ENCODE measurements at regions not wholly inside any gene's neighbourhood (a gene's known extent, or its start where the extent isn't known, plus 50 kb on each side); places are given as distances from the start of the nearest gene placed in this dataset.

- H3K9me3 ChIP-seq (ENCODE audit: control insufficient read depth, low read length): peaks cover 2% of the 10 kb centered on the region
- peaks cover 13% of the 10 kb centered on the region for H3K27me3 ChIP-seq (replicated peaks; ENCODE audit: control insufficient read depth, insufficient read depth, low read length)
- no peaks in the 10 kb centered on the region for H3K36me3 ChIP-seq (ENCODE audit: control insufficient read depth, insufficient read depth, low read length, severe bottlenecking)
- no peak overlapping the region for H3K4me3 ChIP-seq (ENCODE audit: low read length)
- H3K4me1 ChIP-seq (ENCODE audit: control insufficient read depth, insufficient read depth, low read length): no peaks in the 10 kb centered on the region
- no peak for DNase-seq (ENCODE audit: low read depth)
- no peak overlapping the region for H3K9ac ChIP-seq (ENCODE audit: low read length)
These were observed 50.8 kb upstream of the MYLIP start for GRCh38 chr6:16078064-16078463.

- no peak for DNase-seq (ENCODE audit: low read depth)
- Histone ChIP-seq H3K27me3 (replicated peaks; ENCODE audit: control insufficient read depth, insufficient read depth, low read length) (peaks cover 6% of the 10 kb centered on the region), H3K9ac (ENCODE audit: low read length) (no peak overlapping the region), H3K4me3 (ENCODE audit: low read length) (no peak overlapping the region), H3K4me1 (ENCODE audit: control insufficient read depth, insufficient read depth, low read length) (no peaks in the 10 kb centered on the region), H3K36me3 (ENCODE audit: control insufficient read depth, insufficient read depth, low read length, severe bottlenecking) (no peaks in the 10 kb centered on the region), H3K9me3 (ENCODE audit: control insufficient read depth, low read length) (peaks cover 2% of the 10 kb centered on the region)
These were observed 59.2 kb upstream of the MYLIP start for GRCh38 chr6:16069671-16070070.

GRCh38 chr6:16069222-16069621, 59.7 kb upstream of the MYLIP start:
- Histone ChIP-seq H3K4me1 (ENCODE audit: control insufficient read depth, insufficient read depth, low read length) (no peaks in the 10 kb centered on the region), H3K9ac (ENCODE audit: low read length) (no peak overlapping the region), H3K9me3 (ENCODE audit: control insufficient read depth, low read length) (peaks cover 2% of the 10 kb centered on the region), H3K27me3 (replicated peaks; ENCODE audit: control insufficient read depth, insufficient read depth, low read length) (peaks cover 6% of the 10 kb centered on the region), H3K36me3 (ENCODE audit: control insufficient read depth, insufficient read depth, low read length, severe bottlenecking) (no peaks in the 10 kb centered on the region), H3K4me3 (ENCODE audit: low read length) (no peak overlapping the region)
- no peak for DNase-seq (ENCODE audit: low read depth)

- Histone ChIP-seq H3K4me1 (ENCODE audit: control insufficient read depth, insufficient read depth, low read length) (no peaks in the 10 kb centered on the region), H3K36me3 (ENCODE audit: control insufficient read depth, insufficient read depth, low read length, severe bottlenecking) (no peaks in the 10 kb centered on the region), H3K9ac (ENCODE audit: low read length) (no peak overlapping the region), H3K9me3 (ENCODE audit: control insufficient read depth, low read length) (no peaks in the 10 kb centered on the region), H3K4me3 (ENCODE audit: low read length) (no peak overlapping the region), H3K27me3 (replicated peaks; ENCODE audit: control insufficient read depth, insufficient read depth, low read length) (no peaks in the 10 kb centered on the region)
- DNase-seq (ENCODE audit: low read depth): no peak
These were observed 61.3 kb upstream of the MYLIP start for GRCh38 chr6:16067568-16067967.

GRCh38 chr6:16064671-16065072, 64.2 kb upstream of the MYLIP start:
- Histone ChIP-seq H3K9ac (ENCODE audit: low read length) (no peak overlapping the region), H3K4me3 (ENCODE audit: low read length) (no peak overlapping the region), H3K27me3 (replicated peaks; ENCODE audit: control insufficient read depth, insufficient read depth, low read length) (no peaks in the 10 kb centered on the region), H3K36me3 (ENCODE audit: control insufficient read depth, insufficient read depth, low read length, severe bottlenecking) (no peaks in the 10 kb centered on the region), H3K4me1 (ENCODE audit: control insufficient read depth, insufficient read depth, low read length) (no peaks in the 10 kb centered on the region), H3K9me3 (ENCODE audit: control insufficient read depth, low read length) (no peaks in the 10 kb centered on the region)
- DNase-seq (ENCODE audit: low read depth): no peak

- no peak overlapping the region for H3K9ac ChIP-seq (ENCODE audit: low read length)
- H3K4me1 ChIP-seq (ENCODE audit: control insufficient read depth, insufficient read depth, low read length): no peaks in the 10 kb centered on the region
- H3K36me3 ChIP-seq (ENCODE audit: control insufficient read depth, insufficient read depth, low read length, severe bottlenecking): no peaks in the 10 kb centered on the region
- no peak overlapping the region for H3K4me3 ChIP-seq (ENCODE audit: low read length)
- no peak for DNase-seq (ENCODE audit: low read depth)
- no peaks in the 10 kb centered on the region for H3K9me3 ChIP-seq (ENCODE audit: control insufficient read depth, low read length)
- H3K27me3 ChIP-seq (replicated peaks; ENCODE audit: control insufficient read depth, insufficient read depth, low read length): no peaks in the 10 kb centered on the region
These were observed 65.3 kb upstream of the MYLIP start for GRCh38 chr6:16063580-16063979.

- DNase-seq (ENCODE audit: low read depth): no peak
These were observed 67.1 kb upstream of the MYLIP start for GRCh38 chr6:16061818-16062217.

GRCh38 chr6:16060039-16060438, 68.8 kb upstream of the MYLIP start:
- DNase-seq (ENCODE audit: low read depth): no peak
- Histone ChIP-seq H3K9ac (ENCODE audit: low read length) (no peak overlapping the region), H3K9me3 (ENCODE audit: control insufficient read depth, low read length) (no peaks in the 10 kb centered on the region), H3K4me1 (ENCODE audit: control insufficient read depth, insufficient read depth, low read length) (no peaks in the 10 kb centered on the region), H3K4me3 (ENCODE audit: low read length) (no peak overlapping the region), H3K36me3 (ENCODE audit: control insufficient read depth, insufficient read depth, low read length, severe bottlenecking) (no peaks in the 10 kb centered on the region), H3K27me3 (replicated peaks; ENCODE audit: control insufficient read depth, insufficient read depth, low read length) (no peaks in the 10 kb centered on the region)

More at GRCh38 chr6:16061818-16062217, 67.1 kb upstream of the MYLIP start:
- H3K4me3 ChIP-seq (ENCODE audit: low read length): no peak overlapping the region
- no peaks in the 10 kb centered on the region for H3K9me3 ChIP-seq (ENCODE audit: control insufficient read depth, low read length)
- H3K9ac ChIP-seq (ENCODE audit: low read length): no peak overlapping the region
- no peaks in the 10 kb centered on the region for H3K27me3 ChIP-seq (replicated peaks; ENCODE audit: control insufficient read depth, insufficient read depth, low read length)
- no peaks in the 10 kb centered on the region for H3K36me3 ChIP-seq (ENCODE audit: control insufficient read depth, insufficient read depth, low read length, severe bottlenecking)
- no peaks in the 10 kb centered on the region for H3K4me1 ChIP-seq (ENCODE audit: control insufficient read depth, insufficient read depth, low read length)

GRCh38 chr6:16059496-16059895, 69.4 kb upstream of the MYLIP start:
- Histone ChIP-seq H3K36me3 (ENCODE audit: control insufficient read depth, insufficient read depth, low read length, severe bottlenecking) (no peaks in the 10 kb centered on the region), H3K9ac (ENCODE audit: low read length) (no peak overlapping the region), H3K9me3 (ENCODE audit: control insufficient read depth, low read length) (no peaks in the 10 kb centered on the region), H3K4me3 (ENCODE audit: low read length) (no peak overlapping the region), H3K4me1 (ENCODE audit: control insufficient read depth, insufficient read depth, low read length) (no peaks in the 10 kb centered on the region), H3K27me3 (replicated peaks; ENCODE audit: control insufficient read depth, insufficient read depth, low read length) (no peaks in the 10 kb centered on the region)
- DNase-seq (ENCODE audit: low read depth): no peak

- Histone ChIP-seq H3K4me1 (ENCODE audit: control insufficient read depth, insufficient read depth, low read length) (no peaks in the 10 kb centered on the region), H3K4me3 (ENCODE audit: low read length) (no peak overlapping the region), H3K27me3 (replicated peaks; ENCODE audit: control insufficient read depth, insufficient read depth, low read length) (no peaks in the 10 kb centered on the region), H3K9me3 (ENCODE audit: control insufficient read depth, low read length) (no peaks in the 10 kb centered on the region), H3K36me3 (ENCODE audit: control insufficient read depth, insufficient read depth, low read length, severe bottlenecking) (no peaks in the 10 kb centered on the region), H3K9ac (ENCODE audit: low read length) (no peak overlapping the region)
- no peak for DNase-seq (ENCODE audit: low read depth)
These were observed 69.9 kb upstream of the MYLIP start for GRCh38 chr6:16058929-16059345.

GRCh38 chr6:16058201-16058928, 70.5 kb upstream of the MYLIP start:
- DNase-seq (ENCODE audit: low read depth): no peak
- no peak overlapping the region for H3K9ac ChIP-seq (ENCODE audit: low read length)

GRCh38 chr6:16057446-16057845, 71.4 kb upstream of the MYLIP start:
- H3K4me1 ChIP-seq (ENCODE audit: control insufficient read depth, insufficient read depth, low read length): peaks cover under 1% of the 10 kb centered on the region
- no peaks in the 10 kb centered on the region for H3K9me3 ChIP-seq (ENCODE audit: control insufficient read depth, low read length)
- no peaks in the 10 kb centered on the region for H3K27me3 ChIP-seq (replicated peaks; ENCODE audit: control insufficient read depth, insufficient read depth, low read length)
- H3K36me3 ChIP-seq (ENCODE audit: control insufficient read depth, insufficient read depth, low read length, severe bottlenecking): no peaks in the 10 kb centered on the region
- DNase-seq (ENCODE audit: low read depth): no peak
- H3K4me3 ChIP-seq (ENCODE audit: low read length): no peak overlapping the region
- H3K9ac ChIP-seq (ENCODE audit: low read length): no peak overlapping the region

More at GRCh38 chr6:16058201-16058928, 70.5 kb upstream of the MYLIP start:
- Histone ChIP-seq H3K36me3 (ENCODE audit: control insufficient read depth, insufficient read depth, low read length, severe bottlenecking) (no peaks in the 10 kb centered on the region), H3K9me3 (ENCODE audit: control insufficient read depth, low read length) (no peaks in the 10 kb centered on the region), H3K27me3 (replicated peaks; ENCODE audit: control insufficient read depth, insufficient read depth, low read length) (no peaks in the 10 kb centered on the region), H3K4me1 (ENCODE audit: control insufficient read depth, insufficient read depth, low read length) (no peaks in the 10 kb centered on the region), H3K4me3 (ENCODE audit: low read length) (no peak overlapping the region)

Data from adipocyte (in vitro differentiated cells).